Testis (tissue), 2 donors: ENCODE measurements at regions not wholly inside any gene's neighbourhood (a gene's known extent, or its start where the extent isn't known, plus 50 kb on each side); places are given as distances from the start of the nearest gene placed in this dataset.

Source experiments
- DNase-seq: peaks from one replicate; pipeline ENCODE4 v3.0.0-alpha.2; 2019
- H3K27ac ChIP-seq, 2 donors: fragments of 200-600 bp; sonication (generic); one replicate each; pipeline ENCODE4 v1.5.1; 2019
- H3K27me3 ChIP-seq: fragments of 200-600 bp; sonication (generic); one replicate; pipeline ENCODE4 v1.5.1; 2019
- H3K36me3 ChIP-seq: fragments of 200-600 bp; sonication (generic); one replicate; pipeline ENCODE4 v1.5.1; 2017; ENCODE audit warnings: low read depth; ENCODE audit errors: missing control alignments
- H3K4me1 ChIP-seq: fragments of 200-600 bp; sonication (generic); one replicate; pipeline ENCODE4 v1.5.1; 2019
- H3K4me3 ChIP-seq, 2 donors: fragments of 200-600 bp; sonication (generic); one replicate each; pipeline ENCODE4 v1.5.1; 2017 to 2019
- H3K9me3 ChIP-seq: fragments of 200-600 bp; sonication (generic); one replicate; pipeline ENCODE4 v1.5.1; 2017
- POLR2A ChIP-seq: fragments of 450-650 bp; IDR thresholded peaks from one replicate; pipeline ENCODE4 v1.6.1; 2017; ENCODE audit warnings: antibody characterized with exemption, mild to moderate bottlenecking, moderate library complexity
- WGBS, 2 donors: methylation state at CpG; one replicate each; pipeline ENCODE4 v1.1.5; 2018; 5-methylcytosine and 5-hydroxymethylcytosine counted together
- intact Hi-C: fragments of 100-400 bp; cut with DNase I; formaldehyde crosslinking; loops from one replicate; pipeline ENCODE4 v1.15.1; 2023; ENCODE audit warnings: low total_unique reads
- TF ChIP-seq, protein P1 (sequence below), 3 experiments: fragments of 450-650 bp in 2 of 3; fragments of 200-600 bp in 1 of 3; sonication (generic) in 1 of 3; IDR thresholded peaks; one replicate each; pipeline ENCODE4 v1.5.1; 2016 to 2019; ENCODE audit warnings: antibody characterized with exemption in 3 of 3, mild to moderate bottlenecking in 2 of 3, moderate library complexity in 1 of 3

- WGBS, 2 donors = 84 to 93% methylated on average over 4 to 7 of the region's 7 CpGs
- intact Hi-C loops = no loop called here
Observed at GRCh38 chr16:50453446-50453845, 84.7 kb upstream of the BRD7 start.

GRCh38 chr16:50451951-50452508 is 83.2 kb upstream of the BRD7 start:
- H3K4me1 ChIP-seq = no peaks in the 10 kb centered on the region
- 78 to 89% methylated on average over 7 of the region's 7 CpGs for WGBS, 2 donors
- no peak overlapping the region for H3K4me3 ChIP-seq
- H3K27ac ChIP-seq = no peak overlapping the region
- no peak for DNase-seq
- H3K36me3 ChIP-seq = no peaks in the 10 kb centered on the region
- H3K27me3 ChIP-seq = no peaks in the 10 kb centered on the region
- intact Hi-C loops = no loop called here
- H3K9me3 ChIP-seq = no peaks in the 10 kb centered on the region
- TF ChIP-seq, protein P1, sequence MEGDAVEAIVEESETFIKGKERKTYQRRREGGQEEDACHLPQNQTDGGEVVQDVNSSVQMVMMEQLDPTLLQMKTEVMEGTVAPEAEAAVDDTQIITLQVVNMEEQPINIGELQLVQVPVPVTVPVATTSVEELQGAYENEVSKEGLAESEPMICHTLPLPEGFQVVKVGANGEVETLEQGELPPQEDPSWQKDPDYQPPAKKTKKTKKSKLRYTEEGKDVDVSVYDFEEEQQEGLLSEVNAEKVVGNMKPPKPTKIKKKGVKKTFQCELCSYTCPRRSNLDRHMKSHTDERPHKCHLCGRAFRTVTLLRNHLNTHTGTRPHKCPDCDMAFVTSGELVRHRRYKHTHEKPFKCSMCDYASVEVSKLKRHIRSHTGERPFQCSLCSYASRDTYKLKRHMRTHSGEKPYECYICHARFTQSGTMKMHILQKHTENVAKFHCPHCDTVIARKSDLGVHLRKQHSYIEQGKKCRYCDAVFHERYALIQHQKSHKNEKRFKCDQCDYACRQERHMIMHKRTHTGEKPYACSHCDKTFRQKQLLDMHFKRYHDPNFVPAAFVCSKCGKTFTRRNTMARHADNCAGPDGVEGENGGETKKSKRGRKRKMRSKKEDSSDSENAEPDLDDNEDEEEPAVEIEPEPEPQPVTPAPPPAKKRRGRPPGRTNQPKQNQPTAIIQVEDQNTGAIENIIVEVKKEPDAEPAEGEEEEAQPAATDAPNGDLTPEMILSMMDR (IDR thresholded peaks at IDR 0.05) = no peak
- TF ChIP-seq POLR2A = no peak

More at GRCh38 chr16:50453446-50453845, 84.7 kb upstream of the BRD7 start:
- Histone ChIP-seq H3K27me3 (no peaks in the 10 kb centered on the region), H3K27ac (no peak overlapping the region), H3K4me1 (no peaks in the 10 kb centered on the region), H3K9me3 (no peaks in the 10 kb centered on the region), H3K36me3 (no peaks in the 10 kb centered on the region), H3K4me3 (no peak overlapping the region)
- no peak for TF ChIP-seq POLR2A
- TF ChIP-seq, protein P1 (IDR thresholded peaks at IDR 0.05) = no peak
- no peak for DNase-seq

GRCh38 chr16:50450957-50451356 is 82.2 kb upstream of the BRD7 start:
- no peak for DNase-seq
- Histone ChIP-seq H3K36me3 (no peaks in the 10 kb centered on the region), H3K4me3 (no peak overlapping the region), H3K4me1 (no peaks in the 10 kb centered on the region), H3K27ac (no peak overlapping the region), H3K27me3 (no peaks in the 10 kb centered on the region), H3K9me3 (no peaks in the 10 kb centered on the region)
- no peak for TF ChIP-seq POLR2A
- TF ChIP-seq, protein P1 (IDR thresholded peaks at IDR 0.05) = no peak
- WGBS, 2 donors = 82 to 92% methylated on average over 4 of the region's 4 CpGs
- intact Hi-C loops = no loop called here

GRCh38 chr16:50449800-50450199 is 81.0 kb upstream of the BRD7 start:
- intact Hi-C loops = no loop called here
- no peaks in the 10 kb centered on the region for H3K36me3 ChIP-seq
- H3K27me3 ChIP-seq = no peaks in the 10 kb centered on the region
- H3K4me1 ChIP-seq = no peaks in the 10 kb centered on the region
- no peaks in the 10 kb centered on the region for H3K9me3 ChIP-seq
- TF ChIP-seq, protein P1 (IDR thresholded peaks at IDR 0.05) = no peak
- TF ChIP-seq POLR2A = no peak
- no peak overlapping the region for H3K4me3 ChIP-seq
- 66 to 75% methylated on average over 6 of the region's 6 CpGs for WGBS, 2 donors
- no peak overlapping the region for H3K27ac ChIP-seq
- no peak for DNase-seq

DNA sequence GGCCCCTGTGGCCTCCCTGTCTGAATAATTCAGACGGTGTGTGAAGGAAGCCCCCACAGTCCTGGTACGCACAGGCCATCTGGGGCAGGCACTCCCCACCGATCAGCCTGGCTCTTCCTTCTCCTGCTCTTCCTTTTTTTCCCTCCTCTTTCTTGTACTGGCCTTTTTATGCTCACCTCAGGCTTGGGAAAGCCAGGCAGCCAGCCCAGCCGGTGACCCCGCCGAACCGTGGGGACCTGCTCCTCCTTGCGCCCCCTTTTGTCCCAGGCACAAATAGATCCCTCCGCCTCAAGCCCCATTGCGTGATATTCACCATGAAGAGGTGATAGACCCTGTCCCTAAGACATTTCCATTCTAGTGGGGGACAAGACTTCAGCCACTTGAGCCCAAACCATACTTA is 80.2 kb upstream of the BRD7 start:
- no peaks in the 10 kb centered on the region for H3K9me3 ChIP-seq
- no peak overlapping the region for H3K27ac ChIP-seq
- TF ChIP-seq POLR2A = no peak
- TF ChIP-seq, protein P1 (IDR thresholded peaks at IDR 0.05) = no peak
- intact Hi-C loops = no loop called here
- DNase-seq = no peak
- H3K4me1 ChIP-seq = no peaks in the 10 kb centered on the region
- no peaks in the 10 kb centered on the region for H3K27me3 ChIP-seq
- no peak overlapping the region for H3K4me3 ChIP-seq
- no peaks in the 10 kb centered on the region for H3K36me3 ChIP-seq
- WGBS, 2 donors = 80 to 84% methylated on average over 10 of the region's 10 CpGs
